ENCODE measurements at regions not wholly inside any gene's neighbourhood (a gene's known extent, or its start where the extent isn't known, plus 50 kb on each side); places are given as distances from the start of the nearest gene placed in this dataset.

DNA sequence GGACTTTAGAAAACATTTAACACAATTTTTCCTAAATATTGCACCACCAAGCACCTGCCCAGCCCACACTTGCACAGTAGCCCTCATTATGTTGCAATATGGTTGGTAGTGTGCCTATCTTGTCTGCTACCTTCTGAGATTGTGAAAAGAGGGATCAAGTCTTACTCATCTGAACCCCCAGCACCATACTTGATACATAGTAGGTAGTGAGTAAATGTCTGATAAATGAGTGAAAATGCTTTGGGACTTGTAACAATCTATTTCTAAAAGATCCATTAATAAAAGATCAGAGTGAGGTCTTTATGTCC is 118.4 kb upstream of the MED14 start:
- TF ChIP-seq, protein P1, sequence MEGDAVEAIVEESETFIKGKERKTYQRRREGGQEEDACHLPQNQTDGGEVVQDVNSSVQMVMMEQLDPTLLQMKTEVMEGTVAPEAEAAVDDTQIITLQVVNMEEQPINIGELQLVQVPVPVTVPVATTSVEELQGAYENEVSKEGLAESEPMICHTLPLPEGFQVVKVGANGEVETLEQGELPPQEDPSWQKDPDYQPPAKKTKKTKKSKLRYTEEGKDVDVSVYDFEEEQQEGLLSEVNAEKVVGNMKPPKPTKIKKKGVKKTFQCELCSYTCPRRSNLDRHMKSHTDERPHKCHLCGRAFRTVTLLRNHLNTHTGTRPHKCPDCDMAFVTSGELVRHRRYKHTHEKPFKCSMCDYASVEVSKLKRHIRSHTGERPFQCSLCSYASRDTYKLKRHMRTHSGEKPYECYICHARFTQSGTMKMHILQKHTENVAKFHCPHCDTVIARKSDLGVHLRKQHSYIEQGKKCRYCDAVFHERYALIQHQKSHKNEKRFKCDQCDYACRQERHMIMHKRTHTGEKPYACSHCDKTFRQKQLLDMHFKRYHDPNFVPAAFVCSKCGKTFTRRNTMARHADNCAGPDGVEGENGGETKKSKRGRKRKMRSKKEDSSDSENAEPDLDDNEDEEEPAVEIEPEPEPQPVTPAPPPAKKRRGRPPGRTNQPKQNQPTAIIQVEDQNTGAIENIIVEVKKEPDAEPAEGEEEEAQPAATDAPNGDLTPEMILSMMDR (IDR thresholded peaks at IDR 0.05; ENCODE audit: low read length): no peak
- no peak for TF ChIP-seq EZH2 (IDR thresholded peaks at IDR 0.05; ENCODE audit: borderline replicate concordance, low read length)
- H3K4me2 ChIP-seq (ENCODE audit: low read length): no peak overlapping the region
- no peak overlapping the region for H3K27ac ChIP-seq (ENCODE audit: low read depth, low read length, poor library complexity, severe bottlenecking)

DNA sequence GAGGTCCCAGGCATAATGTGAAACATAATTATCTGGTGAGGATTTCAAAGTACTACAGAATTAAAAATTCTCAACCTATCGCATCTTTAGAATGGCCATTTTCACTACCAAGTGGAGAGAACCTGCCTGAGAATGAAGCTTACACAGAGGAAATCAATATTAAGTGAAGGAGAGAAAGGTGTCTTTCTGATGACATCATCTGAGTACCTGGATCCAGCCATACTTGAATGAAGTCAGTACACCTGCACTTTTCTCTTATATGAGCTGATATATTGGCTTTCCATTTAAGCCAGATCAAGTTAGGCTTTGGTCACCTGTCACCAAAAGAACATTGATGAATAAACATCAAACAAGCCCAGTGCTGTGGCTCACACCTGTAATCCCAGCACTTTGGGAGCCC is 118.9 kb upstream of the MED14 start:
- Histone ChIP-seq H4K20me1 (ENCODE audit: insufficient read depth, low read length) (no peaks in the 10 kb centered on the region), H3K4me2 (ENCODE audit: low read length) (no peak overlapping the region), H3K4me3 (ENCODE audit: low read depth, low read length, poor library complexity, severe bottlenecking) (no peak overlapping the region), H3K36me3 (ENCODE audit: insufficient read depth, low read length) (no peaks in the 10 kb centered on the region), H3K9me3 (ENCODE audit: low read length) (no peaks in the 10 kb centered on the region), H3K27ac (ENCODE audit: low read depth, low read length, poor library complexity, severe bottlenecking) (no peak overlapping the region), H3K9ac (ENCODE audit: low read length) (no peak overlapping the region), H3K27me3 (ENCODE audit: insufficient read depth, low read length) (no peaks in the 10 kb centered on the region), H2AFZ (ENCODE audit: low read length) (no peak overlapping the region), H3K9me2 (ENCODE audit: low read depth, low read length) (no peaks in the 10 kb centered on the region), H3K79me2 (ENCODE audit: insufficient read depth, low read length) (no peaks in the 10 kb centered on the region), H3F3A (ENCODE audit: insufficient read depth, low read length) (no peaks in the 10 kb centered on the region), H3K4me1 (ENCODE audit: insufficient read depth, low read length, severe bottlenecking) (no peaks in the 10 kb centered on the region)
- TF ChIP-seq EZH2 (IDR thresholded peaks at IDR 0.05; ENCODE audit: borderline replicate concordance, low read length): no peak
- TF ChIP-seq, protein P1 (IDR thresholded peaks at IDR 0.05; ENCODE audit: low read length): no peak

More for the DNA sequence above, 118.4 kb upstream of the MED14 start:
- no peaks in the 10 kb centered on the region for H3K9me3 ChIP-seq (ENCODE audit: low read length)
- H3K79me2 ChIP-seq (ENCODE audit: insufficient read depth, low read length): no peaks in the 10 kb centered on the region
- no peaks in the 10 kb centered on the region for H3F3A ChIP-seq (ENCODE audit: insufficient read depth, low read length)
- H3K4me1 ChIP-seq (ENCODE audit: insufficient read depth, low read length, severe bottlenecking): no peaks in the 10 kb centered on the region
- H3K9ac ChIP-seq (ENCODE audit: low read length): no peak overlapping the region
- no peaks in the 10 kb centered on the region for H4K20me1 ChIP-seq (ENCODE audit: insufficient read depth, low read length)
- H3K9me2 ChIP-seq (ENCODE audit: low read depth, low read length): no peaks in the 10 kb centered on the region
- no peaks in the 10 kb centered on the region for H3K36me3 ChIP-seq (ENCODE audit: insufficient read depth, low read length)
- H2AFZ ChIP-seq (ENCODE audit: low read length): no peak overlapping the region
- H3K4me3 ChIP-seq (ENCODE audit: low read depth, low read length, poor library complexity, severe bottlenecking): no peak overlapping the region
- H3K27me3 ChIP-seq (ENCODE audit: insufficient read depth, low read length): no peaks in the 10 kb centered on the region

DNA sequence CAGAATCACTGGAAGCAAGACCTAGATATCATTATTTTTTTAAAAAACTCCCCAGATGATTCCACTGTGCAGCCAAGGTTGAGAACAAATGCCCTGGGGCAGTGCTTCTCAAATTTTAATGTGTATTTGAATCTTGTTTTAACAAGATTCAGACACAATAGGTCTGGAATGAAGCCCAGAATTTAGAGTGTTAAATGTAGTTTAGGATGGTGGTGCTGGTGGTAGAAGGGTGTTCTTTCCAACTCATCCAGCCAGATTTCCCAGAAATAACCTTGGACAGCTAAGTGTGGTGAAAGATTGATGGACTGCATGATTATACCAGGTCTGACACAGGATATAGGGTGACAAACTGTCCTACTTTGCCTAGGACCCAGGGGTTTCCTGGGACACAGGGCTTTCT is 120.1 kb upstream of the MED14 start:
- H3K4me2 ChIP-seq (ENCODE audit: low read length): no peak overlapping the region
- TF ChIP-seq EZH2 (IDR thresholded peaks at IDR 0.05; ENCODE audit: borderline replicate concordance, low read length): no peak
- TF ChIP-seq, protein P1 (IDR thresholded peaks at IDR 0.05; ENCODE audit: low read length): no peak
- H3K79me2 ChIP-seq (ENCODE audit: insufficient read depth, low read length): no peaks in the 10 kb centered on the region
- no peak overlapping the region for H3K27ac ChIP-seq (ENCODE audit: low read depth, low read length, poor library complexity, severe bottlenecking)
- no peaks in the 10 kb centered on the region for H3K27me3 ChIP-seq (ENCODE audit: insufficient read depth, low read length)
- H4K20me1 ChIP-seq (ENCODE audit: insufficient read depth, low read length): no peaks in the 10 kb centered on the region
- H3K36me3 ChIP-seq (ENCODE audit: insufficient read depth, low read length): no peaks in the 10 kb centered on the region
- H3F3A ChIP-seq (ENCODE audit: insufficient read depth, low read length): no peaks in the 10 kb centered on the region
- no peaks in the 10 kb centered on the region for H3K4me1 ChIP-seq (ENCODE audit: insufficient read depth, low read length, severe bottlenecking)
- no peaks in the 10 kb centered on the region for H3K9me3 ChIP-seq (ENCODE audit: low read length)
- no peaks in the 10 kb centered on the region for H3K9me2 ChIP-seq (ENCODE audit: low read depth, low read length)
- no peak overlapping the region for H3K9ac ChIP-seq (ENCODE audit: low read length)
- no peak overlapping the region for H3K4me3 ChIP-seq (ENCODE audit: low read depth, low read length, poor library complexity, severe bottlenecking)
- no peak overlapping the region for H2AFZ ChIP-seq (ENCODE audit: low read length)
